ENCODE measurements at regions not wholly inside any gene's neighbourhood (a gene's known extent, or its start where the extent isn't known, plus 50 kb on each side); places are given as distances from the start of the nearest gene placed in this dataset.
"Not testable (repeated sequence)": the region's sequence is repeated elsewhere in the genome, so short reads cannot be mapped to it uniquely, and the experiment has no call there.

- no peak for DNase-seq
- Mint-ChIP-seq H3K4me3 (no peak overlapping the region), H3K27ac (no peak overlapping the region), H3K36me3 (ENCODE audit: low read depth) (no peaks in the 10 kb centered on the region), H3K27me3 (ENCODE audit: low read depth) (no peaks in the 10 kb centered on the region), H3K9me3 (no peaks in the 10 kb centered on the region), H3K4me1 (ENCODE audit: low read depth) (no peaks in the 10 kb centered on the region)
- intact Hi-C loops (cut with micrococcal nuclease) = no loop called here
- CTCF ChIA-PET = no interaction called here
Measured at GRCh38 chr1:198444792-198445191, 95.7 kb downstream of the ATP6V1G3 start.

GRCh38 chr1:198443365-198444233 lies 96.9 kb downstream of the ATP6V1G3 start:
- Mint-ChIP-seq H3K4me1 (ENCODE audit: low read depth) (no peaks in the 10 kb centered on the region), H3K4me3 (no peak overlapping the region), H3K27me3 (ENCODE audit: low read depth) (no peaks in the 10 kb centered on the region)

GRCh38 chr1:198440842-198441241 lies 99.6 kb downstream of the ATP6V1G3 start:
- H3K36me3 Mint-ChIP-seq (ENCODE audit: low read depth) = no peaks in the 10 kb centered on the region
- no peaks in the 10 kb centered on the region for H3K9me3 Mint-ChIP-seq
- no peak overlapping the region for H3K27ac Mint-ChIP-seq
- no peak for DNase-seq
- intact Hi-C loops (cut with micrococcal nuclease) = no loop called here
- CTCF ChIA-PET = no interaction called here
- no peak overlapping the region for H3K4me3 Mint-ChIP-seq
- H3K27me3 Mint-ChIP-seq (ENCODE audit: low read depth) = no peaks in the 10 kb centered on the region
- H3K4me1 Mint-ChIP-seq (ENCODE audit: low read depth) = no peaks in the 10 kb centered on the region

More at GRCh38 chr1:198443365-198444233, 96.9 kb downstream of the ATP6V1G3 start:
- H3K36me3 Mint-ChIP-seq (ENCODE audit: low read depth) = no peaks in the 10 kb centered on the region
- intact Hi-C loops (cut with micrococcal nuclease) = no loop called here
- no peaks in the 10 kb centered on the region for H3K9me3 Mint-ChIP-seq
- no peak for DNase-seq
- no peak overlapping the region for H3K27ac Mint-ChIP-seq
- CTCF ChIA-PET = no interaction called here

GRCh38 chr1:198437332-198437731 lies 103.1 kb downstream of the ATP6V1G3 start:
- no peaks in the 10 kb centered on the region for H3K27me3 Mint-ChIP-seq (ENCODE audit: low read depth)
- CTCF ChIA-PET = no interaction called here
- no peaks in the 10 kb centered on the region for H3K4me1 Mint-ChIP-seq (ENCODE audit: low read depth)
- H3K4me3 Mint-ChIP-seq = no peak overlapping the region
- H3K36me3 Mint-ChIP-seq (ENCODE audit: low read depth) = no peaks in the 10 kb centered on the region
- intact Hi-C loops (cut with micrococcal nuclease) = no loop called here
- H3K9me3 Mint-ChIP-seq = no peaks in the 10 kb centered on the region
- DNase-seq = no peak
- H3K27ac Mint-ChIP-seq = no peak overlapping the region

- CTCF ChIA-PET = no interaction called here
- peaks cover 9% of the 10 kb centered on the region for H3K9me3 Mint-ChIP-seq
- no peak for DNase-seq
- no peaks in the 10 kb centered on the region for H3K36me3 Mint-ChIP-seq (ENCODE audit: low read depth)
- H3K4me1 Mint-ChIP-seq (ENCODE audit: low read depth) = no peaks in the 10 kb centered on the region
- no peak overlapping the region for H3K27ac Mint-ChIP-seq
- intact Hi-C loops (cut with micrococcal nuclease) = no loop called here
- peaks cover 1% of the 10 kb centered on the region for H3K27me3 Mint-ChIP-seq (ENCODE audit: low read depth)
- H3K4me3 Mint-ChIP-seq = no peak overlapping the region
Measured at GRCh38 chr1:198436276-198436675, 104.2 kb downstream of the ATP6V1G3 start.

GRCh38 chr1:198435056-198435455 lies 105.4 kb downstream of the ATP6V1G3 start:
- peaks cover 10% of the 10 kb centered on the region for H3K9me3 Mint-ChIP-seq
- no peak overlapping the region for H3K27ac Mint-ChIP-seq
- DNase-seq = no peak
- intact Hi-C loops (cut with micrococcal nuclease) = no loop called here
- CTCF ChIA-PET = no interaction called here
- H3K4me1 Mint-ChIP-seq (ENCODE audit: low read depth) = no peaks in the 10 kb centered on the region
- H3K36me3 Mint-ChIP-seq (ENCODE audit: low read depth) = no peaks in the 10 kb centered on the region
- peaks cover 1% of the 10 kb centered on the region for H3K27me3 Mint-ChIP-seq (ENCODE audit: low read depth)
- no peak overlapping the region for H3K4me3 Mint-ChIP-seq

GRCh38 chr1:198424441-198424840 lies 116.0 kb downstream of the ATP6V1G3 start:
- Mint-ChIP-seq H3K36me3 (ENCODE audit: low read depth) (no peaks in the 10 kb centered on the region), H3K4me1 (ENCODE audit: low read depth) (no peaks in the 10 kb centered on the region), H3K27me3 (ENCODE audit: low read depth) (peaks cover 2% of the 10 kb centered on the region), H3K27ac (no peak overlapping the region), H3K9me3 (no peaks in the 10 kb centered on the region), H3K4me3 (no peak overlapping the region)
- intact Hi-C loops (cut with micrococcal nuclease) = no loop called here
- CTCF ChIA-PET = interaction anchor here (0.6 kb wide), 1 partner anchor 307 kb away, joined by 3 read pairs; no protein-coding TSS in a partner anchor
- DNase-seq = no peak

- no peak overlapping the region for H3K4me3 Mint-ChIP-seq
- no peaks in the 10 kb centered on the region for H3K4me1 Mint-ChIP-seq (ENCODE audit: low read depth)
- no peak for DNase-seq
- no peak overlapping the region for H3K27ac Mint-ChIP-seq
- intact Hi-C loops (cut with micrococcal nuclease) = no loop called here
- CTCF ChIA-PET = interaction anchor here (0.6 kb wide), 1 partner anchor 306 kb away, joined by 3 read pairs; no protein-coding TSS in a partner anchor
- no peaks in the 10 kb centered on the region for H3K36me3 Mint-ChIP-seq (ENCODE audit: low read depth)
- H3K9me3 Mint-ChIP-seq = no peaks in the 10 kb centered on the region
- peaks cover 2% of the 10 kb centered on the region for H3K27me3 Mint-ChIP-seq (ENCODE audit: low read depth)
Measured at GRCh38 chr1:198423673-198424072, 116.8 kb downstream of the ATP6V1G3 start.

- intact Hi-C loops (cut with micrococcal nuclease) = no loop called here
- no peak overlapping the region for H3K4me3 Mint-ChIP-seq
- DNase-seq = no peak
- H3K4me1 Mint-ChIP-seq (ENCODE audit: low read depth) = no peaks in the 10 kb centered on the region
- no peaks in the 10 kb centered on the region for H3K9me3 Mint-ChIP-seq
- H3K27me3 Mint-ChIP-seq (ENCODE audit: low read depth) = peaks cover 7% of the 10 kb centered on the region
- CTCF ChIA-PET = no interaction called here
- no peaks in the 10 kb centered on the region for H3K36me3 Mint-ChIP-seq (ENCODE audit: low read depth)
- H3K27ac Mint-ChIP-seq = no peak overlapping the region
Measured at GRCh38 chr1:198417039-198417438, 123.4 kb downstream of the ATP6V1G3 start.

- Mint-ChIP-seq H3K4me1 (ENCODE audit: low read depth) (no peaks in the 10 kb centered on the region), H3K4me3 (no peak overlapping the region), H3K27me3 (ENCODE audit: low read depth) (peaks cover 5% of the 10 kb centered on the region), H3K36me3 (ENCODE audit: low read depth) (no peaks in the 10 kb centered on the region), H3K27ac (no peak overlapping the region), H3K9me3 (no peaks in the 10 kb centered on the region)
- CTCF ChIA-PET = interaction anchor here (0.5 kb wide), 1 partner anchor 379 kb away, joined by 3 read pairs; no protein-coding TSS in a partner anchor
- no peak for DNase-seq
- intact Hi-C loops (cut with micrococcal nuclease) = no loop called here
Measured at GRCh38 chr1:198416296-198416695, 124.2 kb downstream of the ATP6V1G3 start.

DNA sequence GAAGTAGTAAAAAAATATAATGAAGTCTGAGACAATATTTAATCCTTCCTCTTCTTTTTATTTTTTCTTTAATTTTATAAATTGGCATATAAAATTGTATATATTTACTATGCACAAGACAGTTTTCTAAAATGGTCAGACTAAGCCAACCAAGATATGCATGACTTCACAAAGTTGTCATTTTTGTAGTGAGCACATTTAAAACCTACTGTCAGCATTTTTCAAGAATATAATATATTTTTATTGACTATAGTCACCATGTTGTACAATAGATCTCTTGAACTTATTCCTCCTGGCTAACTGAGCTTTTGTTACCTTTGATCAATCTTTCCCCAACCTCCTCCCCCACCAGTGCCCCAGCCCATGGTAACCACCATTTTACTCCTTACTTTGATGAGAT lies 129.2 kb downstream of the ATP6V1G3 start:
- Mint-ChIP-seq H3K4me1 (ENCODE audit: low read depth) (no peaks in the 10 kb centered on the region), H3K36me3 (ENCODE audit: low read depth) (no peaks in the 10 kb centered on the region), H3K4me3 (no peak overlapping the region), H3K27ac (no peak overlapping the region), H3K9me3 (no peaks in the 10 kb centered on the region), H3K27me3 (ENCODE audit: low read depth) (no peaks in the 10 kb centered on the region)
- intact Hi-C loops (cut with micrococcal nuclease) = no loop called here
- DNase-seq = no peak
- CTCF ChIA-PET = no interaction called here

DNA sequence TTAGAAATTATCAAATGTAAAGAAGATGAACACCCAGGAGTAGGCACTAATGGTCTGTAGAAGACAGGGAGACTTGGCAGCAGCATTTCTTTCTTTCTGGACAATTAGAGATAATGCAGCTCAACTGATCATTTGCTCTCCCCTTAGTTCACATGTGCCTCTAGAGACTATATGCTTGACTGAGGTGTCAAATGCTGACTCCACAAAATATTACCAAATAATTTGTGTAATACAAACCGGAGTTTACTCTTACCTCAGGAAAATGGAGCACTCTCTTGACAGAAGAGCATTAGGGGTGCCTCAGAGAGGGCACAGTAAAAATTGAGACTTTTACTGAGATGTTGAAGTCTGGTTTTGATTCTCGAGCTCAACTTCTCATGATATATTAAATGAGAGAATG lies 131.8 kb downstream of the ATP6V1G3 start:
- H3K36me3 Mint-ChIP-seq (ENCODE audit: low read depth) = no peaks in the 10 kb centered on the region
- no peak for DNase-seq
- intact Hi-C loops (cut with micrococcal nuclease) = no loop called here
- peaks cover 4% of the 10 kb centered on the region for H3K9me3 Mint-ChIP-seq
- no peaks in the 10 kb centered on the region for H3K27me3 Mint-ChIP-seq (ENCODE audit: low read depth)
- H3K4me1 Mint-ChIP-seq (ENCODE audit: low read depth) = no peaks in the 10 kb centered on the region
- H3K4me3 Mint-ChIP-seq = no peak overlapping the region
- no peak overlapping the region for H3K27ac Mint-ChIP-seq
- CTCF ChIA-PET = no interaction called here

- H3K27ac Mint-ChIP-seq; DNase-seq; H3K4me3 Mint-ChIP-seq; H3K9me3 Mint-ChIP-seq; intact Hi-C loops (cut with micrococcal nuclease); H3K4me1 Mint-ChIP-seq (ENCODE audit: low read depth); H3K36me3 Mint-ChIP-seq (ENCODE audit: low read depth); H3K27me3 Mint-ChIP-seq (ENCODE audit: low read depth): not testable (repeated sequence)
- CTCF ChIA-PET = interaction anchor here (0.6 to 1.0 kb wide), 3 partner anchors 15 to 1876 kb away, joined by 3 to 6 read pairs (median 3); no protein-coding TSS in a partner anchor
Measured at GRCh38 chr1:198404632-198405031, 135.8 kb downstream of the ATP6V1G3 start.
